Dedifferentiated amniotic fluid mesenchymal stem cell (primary cell): ENCODE measurements at regions not wholly inside any gene's neighbourhood (a gene's known extent, or its start where the extent isn't known, plus 50 kb on each side); places are given as distances from the start of the nearest gene placed in this dataset.
A peak's percentile ranks its signal among the peaks of the same experiment; 100 is the strongest.

Source experiments
- DNase-seq: peaks from one replicate; pipeline ENCODE4 v3.0.0-alpha.2; 2016; ENCODE audit errors: extremely low spot score

- no peak for DNase-seq
Measured at GRCh38 chr2:136468799-136469369, 296.5 kb upstream of the THSD7B start.

- DNase-seq, result no peak
Measured at GRCh38 chr2:136452528-136452927, 312.8 kb upstream of the THSD7B start.

GRCh38 chr2:136448986-136449780 lies 316.2 kb upstream of the THSD7B start:
- no peak for DNase-seq

GRCh38 chr2:136448432-136448831 lies 316.9 kb upstream of the THSD7B start:
- DNase-seq, result no peak

- no peak for DNase-seq
Measured at GRCh38 chr2:136444323-136444722, 321.0 kb upstream of the THSD7B start.

GRCh38 chr2:136443661-136444060 lies 321.7 kb upstream of the THSD7B start:
- DNase-seq, result no peak

GRCh38 chr2:136441979-136442714 lies 323.2 kb upstream of the THSD7B start:
- no peak for DNase-seq

GRCh38 chr2:136439064-136439676 lies 321.2 kb upstream of the CXCR4 start:
- DNase-seq, result no peak

- DNase-seq, result no peak
Measured at GRCh38 chr2:136437461-136437860, 319.5 kb upstream of the CXCR4 start.

GRCh38 chr2:136436936-136437335 lies 319.0 kb upstream of the CXCR4 start:
- no peak for DNase-seq

- DNase-seq, result no peak
Measured at GRCh38 chr2:136434251-136434715, 316.3 kb upstream of the CXCR4 start.

- no peak for DNase-seq
Measured at GRCh38 chr2:136433261-136433660, 315.3 kb upstream of the CXCR4 start.

- no peak for DNase-seq
Measured at GRCh38 chr2:136424112-136424511, 306.2 kb upstream of the CXCR4 start.

- DNase-seq, result peak; percentile 58
Measured at GRCh38 chr2:136423516-136423996, 305.6 kb upstream of the CXCR4 start.

GRCh38 chr2:136422512-136422911 lies 304.6 kb upstream of the CXCR4 start:
- no peak for DNase-seq

- DNase-seq, result no peak
Measured at GRCh38 chr2:136420346-136420745, 302.4 kb upstream of the CXCR4 start.

GRCh38 chr2:136411946-136412345 lies 294.0 kb upstream of the CXCR4 start:
- no peak for DNase-seq

GRCh38 chr2:136410673-136411072 lies 292.7 kb upstream of the CXCR4 start:
- no peak for DNase-seq

GRCh38 chr2:136408795-136409194 lies 290.8 kb upstream of the CXCR4 start:
- no peak for DNase-seq

GRCh38 chr2:136407952-136408318 lies 290.0 kb upstream of the CXCR4 start:
- DNase-seq, result no peak

- no peak for DNase-seq
Measured at GRCh38 chr2:136407117-136407951, 289.4 kb upstream of the CXCR4 start.
